ENCODE measurements at regions not wholly inside any gene's neighbourhood (a gene's known extent, or its start where the extent isn't known, plus 50 kb on each side); places are given as distances from the start of the nearest gene placed in this dataset.

DNA sequence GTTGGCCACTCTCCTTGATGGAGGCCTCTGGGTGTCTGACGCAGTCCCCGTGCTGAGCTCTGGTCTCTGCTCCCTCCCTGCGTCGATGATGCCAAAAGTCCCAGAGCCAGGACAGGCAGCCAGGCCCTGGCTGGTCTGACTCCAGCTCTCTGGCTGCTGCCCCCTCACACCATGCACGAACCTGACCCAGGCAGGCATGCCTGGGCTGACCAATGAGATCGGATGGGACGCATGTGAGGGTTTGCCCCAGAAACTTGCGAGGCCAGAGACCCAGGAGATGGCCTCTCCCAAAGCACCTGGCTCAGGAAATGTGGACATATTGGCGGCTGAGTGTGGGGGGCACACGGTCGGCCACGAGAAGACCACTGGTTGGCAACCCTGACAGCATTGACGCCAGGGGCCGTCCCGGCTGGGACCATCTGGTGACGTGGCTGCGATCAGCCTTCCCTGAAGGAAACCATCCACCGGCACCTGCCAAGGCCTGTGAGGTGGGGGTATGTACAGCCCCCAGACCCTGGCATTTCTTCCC lies 51.2 kb upstream of the FRMD1 start:
- TF ChIP-seq CTCF (IDR thresholded peaks at IDR 0.05): no peak
- no peak for TF ChIP-seq POLR2A (IDR thresholded peaks at IDR 0.05)
- no peak for TF ChIP-seq EP300 (IDR thresholded peaks at IDR 0.05)

All from stomach (tissue), 4 donors.